Nephron (organoid): ENCODE measurements at regions not wholly inside any gene's neighbourhood (a gene's known extent, or its start where the extent isn't known, plus 50 kb on each side); places are given as distances from the start of the nearest gene placed in this dataset.
"Not testable (repeated sequence)": the region's sequence is repeated elsewhere in the genome, so short reads cannot be mapped to it uniquely, and the experiment has no call there.

ENCODE experiments used
- H3K27ac Mint-ChIP-seq, 3 experiments: 2 replicates each; pipeline ENCODE4 v1.8.0; 2020; ENCODE audit warnings: mixed read lengths in 3 of 3, mild to moderate bottlenecking in 2 of 3, moderate library complexity in 1 of 3
- H3K27me3 Mint-ChIP-seq: 2 replicates; pipeline ENCODE4 v1.8.0; 2021; ENCODE audit warnings: low read depth, mild to moderate bottlenecking, moderate library complexity, mixed read lengths
- H3K36me3 Mint-ChIP-seq: 2 replicates; pipeline ENCODE4 v1.8.0; 2020; ENCODE audit warnings: low read depth, mixed read lengths
- H3K4me1 Mint-ChIP-seq: 2 replicates; pipeline ENCODE4 v1.8.0; 2020; ENCODE audit warnings: mixed read lengths
- H3K4me3 Mint-ChIP-seq, 3 experiments: 2 replicates each; pipeline ENCODE4 v1.8.0; 2020; ENCODE audit warnings: mild to moderate bottlenecking in 3 of 3, mixed read lengths in 3 of 3, moderate library complexity in 2 of 3
- H3K9me3 Mint-ChIP-seq: 2 replicates; pipeline ENCODE4 v1.8.0; 2020; ENCODE audit warnings: mixed read lengths
- CTCF ChIP-seq, 3 experiments: fragments of 200-600 bp; sonication (generic); IDR thresholded peaks; one replicate each; pipeline ENCODE4 v1.5.0; 2021; ENCODE audit warnings: antibody characterized with exemption in 3 of 3; ENCODE audit not compliant: unreplicated experiment in 3 of 3

GRCh38 chr13:59399513-59399912 is 764.2 kb downstream of the DIAPH3 start:
- Mint-ChIP-seq H3K4me3 (no peak overlapping the region), H3K36me3 (no peaks in the 10 kb centered on the region), H3K4me1 (no peaks in the 10 kb centered on the region), H3K27ac (no peak overlapping the region), H3K9me3 (peaks cover 13% of the 10 kb centered on the region), H3K27me3 (no peaks in the 10 kb centered on the region)
- no peak for TF ChIP-seq CTCF (IDR thresholded peaks at IDR 0.05; ENCODE audit: unreplicated experiment in 3 of 3)

GRCh38 chr13:59404331-59404730 is 759.4 kb downstream of the DIAPH3 start:
- no peak overlapping the region for H3K4me3 Mint-ChIP-seq
- no peaks in the 10 kb centered on the region for H3K27me3 Mint-ChIP-seq
- peaks cover 9% of the 10 kb centered on the region for H3K4me1 Mint-ChIP-seq
- H3K27ac Mint-ChIP-seq, result no peak overlapping the region
- TF ChIP-seq CTCF (IDR thresholded peaks at IDR 0.05; ENCODE audit: unreplicated experiment in 3 of 3), result no peak
- H3K36me3 Mint-ChIP-seq, result peaks cover 18% of the 10 kb centered on the region
- peaks cover 44% of the 10 kb centered on the region for H3K9me3 Mint-ChIP-seq

GRCh38 chr13:59407251-59407650 is 756.5 kb downstream of the DIAPH3 start:
- not testable (repeated sequence) for H3K27ac Mint-ChIP-seq, H3K4me3 Mint-ChIP-seq, H3K27me3 Mint-ChIP-seq
- Mint-ChIP-seq H3K9me3 (peaks cover 44% of the 10 kb centered on the region), H3K36me3 (peaks cover 18% of the 10 kb centered on the region), H3K4me1 (peaks cover 22% of the 10 kb centered on the region)

- Mint-ChIP-seq H3K9me3 (peaks cover 35% of the 10 kb centered on the region), H3K4me1 (peaks cover 22% of the 10 kb centered on the region), H3K36me3 (peaks cover 18% of the 10 kb centered on the region), H3K27me3 (no peaks in the 10 kb centered on the region), H3K27ac (peak overlapping the region in 2 of 3 experiments; percentile 35 to 38), H3K4me3 (no peak overlapping the region)
- no peak for TF ChIP-seq CTCF (IDR thresholded peaks at IDR 0.05; ENCODE audit: unreplicated experiment in 3 of 3)
Measured at GRCh38 chr13:59408738-59409137, 755.0 kb downstream of the DIAPH3 start.

- Mint-ChIP-seq H3K9me3 (peaks cover 33% of the 10 kb centered on the region), H3K27me3 (no peaks in the 10 kb centered on the region), H3K4me3 (no peak overlapping the region), H3K4me1 (peaks cover 22% of the 10 kb centered on the region), H3K27ac (peak overlapping the region in 2 of 3 experiments; percentile 35 to 38), H3K36me3 (peaks cover 18% of the 10 kb centered on the region)
- TF ChIP-seq CTCF (IDR thresholded peaks at IDR 0.05; ENCODE audit: unreplicated experiment in 3 of 3), result no peak
Measured at GRCh38 chr13:59409211-59409610, 754.5 kb downstream of the DIAPH3 start.

- peaks cover 22% of the 10 kb centered on the region for H3K4me1 Mint-ChIP-seq
- peaks cover 18% of the 10 kb centered on the region for H3K36me3 Mint-ChIP-seq
- peaks cover 30% of the 10 kb centered on the region for H3K9me3 Mint-ChIP-seq
- no peak for TF ChIP-seq CTCF (IDR thresholded peaks at IDR 0.05; ENCODE audit: unreplicated experiment in 3 of 3)
- no peak overlapping the region for H3K4me3 Mint-ChIP-seq
- peak overlapping the region in 2 of 3 experiments; percentile 36 to 38 for H3K27ac Mint-ChIP-seq
- no peaks in the 10 kb centered on the region for H3K27me3 Mint-ChIP-seq
Measured at GRCh38 chr13:59409634-59410200, 754.0 kb downstream of the DIAPH3 start.
